G401 (cell line): ENCODE measurements at regions not wholly inside any gene's neighbourhood (a gene's known extent, or its start where the extent isn't known, plus 50 kb on each side); places are given as distances from the start of the nearest gene placed in this dataset.
A peak's percentile ranks its signal among the peaks of the same experiment; 100 is the strongest.
"Not testable (repeated sequence)": the region's sequence is repeated elsewhere in the genome, so short reads cannot be mapped to it uniquely, and the experiment has no call there.

Source experiments
- DNase-seq: peaks from one replicate; pipeline ENCODE4 v3.0.0-alpha.2; 2015; ENCODE audit warnings: low spot score
- in situ Hi-C: cut with HindIII; loops from 2 replicates; pipeline ENCODE4 v1.10.0; 2016; ENCODE audit warnings: low sequenced_read_pairs, mixed read lengths

DNA sequence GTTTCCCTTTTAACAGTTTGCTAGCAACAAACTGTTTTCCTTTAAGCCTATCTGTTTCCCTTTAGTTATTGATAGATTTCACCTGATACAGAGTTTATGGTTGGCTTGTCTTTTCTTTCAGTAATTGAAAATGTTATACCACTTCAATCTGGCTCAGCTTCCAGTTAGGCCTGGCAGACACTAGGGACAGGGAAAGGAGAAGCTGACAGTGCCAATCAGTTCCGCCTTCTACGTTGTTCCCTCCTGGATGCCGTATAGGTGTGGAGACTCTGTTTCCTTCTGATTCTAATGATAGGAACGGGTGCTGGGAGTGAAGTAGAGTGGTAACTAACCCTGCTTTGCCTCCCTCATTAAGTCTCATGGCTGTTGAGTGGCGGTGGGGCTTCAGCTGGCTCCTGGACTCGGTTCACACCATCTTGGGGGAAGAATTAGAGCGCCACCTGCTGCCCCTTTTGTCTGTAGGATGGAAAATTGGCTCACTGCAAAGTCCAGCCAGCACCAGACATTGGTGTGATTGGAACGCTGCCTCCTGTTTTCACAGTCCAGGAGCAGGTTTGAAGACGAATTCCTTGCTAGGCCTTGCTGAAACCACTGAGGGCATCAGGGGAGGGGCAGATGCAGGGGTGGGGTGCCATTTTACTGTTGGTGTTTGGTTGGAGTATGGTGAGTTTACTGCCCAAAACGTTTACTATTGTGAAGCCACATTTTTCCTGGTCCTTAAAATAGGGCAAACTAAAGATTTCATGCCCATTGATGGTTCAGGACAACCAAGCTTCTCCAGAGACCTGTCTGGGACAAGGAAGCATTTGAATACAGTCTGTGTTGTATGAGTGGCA lies 1729.5 kb downstream of the GRIK2 start:
- in situ Hi-C loops = no loop called here
- DNase-seq = peak; percentile 67

DNA sequence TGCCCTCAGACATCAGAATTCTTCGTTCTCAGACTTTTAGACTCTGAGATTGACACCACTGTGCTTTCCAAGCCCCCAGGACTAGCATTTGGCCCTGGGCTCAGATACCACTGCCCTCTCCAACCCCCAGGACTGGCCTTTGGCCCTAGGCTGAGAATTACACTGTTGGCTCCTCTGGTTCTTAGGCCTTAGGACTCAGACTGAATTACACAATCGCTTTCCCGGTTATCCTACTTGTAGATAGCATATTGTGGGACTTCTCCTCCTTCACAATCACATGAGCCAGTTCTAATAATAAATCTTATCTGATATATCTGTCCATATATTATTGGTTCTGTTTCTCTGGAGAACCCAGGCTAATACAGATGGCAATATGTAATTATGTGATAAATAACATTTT lies 1725.5 kb downstream of the GRIK2 start:
- in situ Hi-C loops = no loop called here
- no peak for DNase-seq

DNA sequence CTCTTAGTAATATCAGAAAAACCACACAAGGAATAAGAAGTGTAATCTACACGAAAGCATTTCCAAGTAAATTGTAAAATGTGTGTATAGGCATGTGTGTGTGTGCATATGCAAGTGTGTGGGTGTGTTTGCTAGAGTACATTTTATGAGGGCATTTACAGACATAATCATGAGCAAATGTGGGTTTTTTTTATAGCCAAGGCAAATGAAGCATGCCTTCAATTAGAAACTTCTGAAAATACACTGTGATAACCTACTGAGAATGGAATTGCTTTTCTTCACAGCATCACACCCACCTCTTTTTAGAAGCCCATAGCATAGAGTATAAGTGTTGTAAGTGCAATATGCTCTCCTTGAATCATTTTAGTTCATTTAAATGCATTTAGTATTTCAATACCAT lies 1721.1 kb downstream of the GRIK2 start:
- in situ Hi-C loops = no loop called here
- no peak for DNase-seq

DNA sequence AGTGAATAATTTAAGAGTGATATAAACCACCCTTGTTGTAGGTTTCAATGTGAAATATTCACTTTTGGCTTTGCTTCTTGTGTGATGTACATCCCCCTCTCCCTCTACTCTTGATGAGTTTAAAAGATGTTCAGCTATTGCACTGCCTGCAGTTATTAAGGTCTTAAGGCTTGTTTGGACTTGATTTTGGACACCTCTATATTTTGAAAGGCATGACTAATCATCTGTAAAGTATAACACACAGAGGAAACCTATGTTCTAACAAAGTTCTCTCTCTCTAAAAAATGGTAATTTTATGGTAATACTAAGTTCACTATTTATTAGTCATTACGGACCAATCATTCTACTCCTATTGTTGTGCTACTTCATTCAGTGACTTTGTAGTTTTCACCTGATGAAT lies 1719.9 kb downstream of the GRIK2 start:
- in situ Hi-C loops = no loop called here
- no peak for DNase-seq

DNA sequence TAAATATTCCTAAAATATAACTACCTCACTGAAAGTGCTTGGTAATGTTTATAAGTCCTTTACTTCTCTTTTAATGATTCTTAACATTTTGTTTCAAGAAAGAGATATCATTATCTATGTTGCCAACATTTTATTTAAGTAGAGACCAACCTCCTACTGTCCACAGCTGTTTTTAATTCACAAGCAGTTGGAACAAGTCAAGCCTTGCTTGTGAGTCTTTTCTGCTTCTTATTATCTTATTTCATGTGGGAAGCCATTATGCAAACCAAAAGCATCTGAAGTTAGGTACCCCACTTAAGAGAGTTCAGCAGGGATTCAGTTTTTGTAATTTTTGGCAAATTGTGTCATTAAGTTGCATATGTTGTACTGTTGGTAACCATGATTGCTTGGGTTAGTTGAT lies 1714.5 kb downstream of the GRIK2 start:
- no peak for DNase-seq
- in situ Hi-C loops = no loop called here

DNA sequence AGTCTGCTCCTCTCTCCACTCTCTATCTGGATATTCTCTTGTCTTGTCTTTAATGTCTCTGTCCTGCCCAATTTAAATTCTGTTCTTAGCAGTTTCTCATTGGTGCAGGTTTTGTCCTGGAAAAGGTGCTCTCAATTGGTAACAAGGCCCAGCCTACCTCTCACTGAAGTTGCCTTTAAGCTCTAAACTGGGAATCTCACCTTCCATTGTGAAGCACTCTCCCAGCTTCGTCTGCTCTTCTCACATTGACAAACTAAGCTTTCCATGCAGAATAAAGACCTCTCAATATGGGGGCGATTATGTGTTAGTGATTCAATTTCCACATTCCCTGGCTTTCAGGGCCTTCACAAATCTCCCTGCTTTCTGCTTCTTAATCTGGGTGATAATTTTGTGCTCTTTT lies 1712.2 kb downstream of the GRIK2 start:
- DNase-seq = no peak
- in situ Hi-C loops = no loop called here

DNA sequence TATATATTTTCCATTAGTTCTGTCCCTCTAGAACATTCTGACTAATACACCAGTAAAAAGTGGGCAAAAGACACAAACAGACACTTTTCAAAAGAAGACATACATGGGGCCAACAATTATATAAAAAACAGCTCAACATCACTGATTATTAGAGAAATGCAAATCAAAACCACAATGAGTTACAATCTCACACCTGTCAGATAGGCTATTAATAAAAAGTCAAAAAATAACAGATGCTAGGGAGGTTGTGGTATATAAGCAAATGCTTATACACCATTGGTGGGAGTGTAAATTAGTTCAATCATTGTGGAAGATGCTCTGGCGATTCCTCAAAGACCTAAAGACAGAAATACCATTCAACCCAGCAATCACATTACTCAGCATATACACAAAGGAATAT lies 1707.8 kb downstream of the GRIK2 start:
- in situ Hi-C loops = no loop called here
- DNase-seq = no peak

DNA sequence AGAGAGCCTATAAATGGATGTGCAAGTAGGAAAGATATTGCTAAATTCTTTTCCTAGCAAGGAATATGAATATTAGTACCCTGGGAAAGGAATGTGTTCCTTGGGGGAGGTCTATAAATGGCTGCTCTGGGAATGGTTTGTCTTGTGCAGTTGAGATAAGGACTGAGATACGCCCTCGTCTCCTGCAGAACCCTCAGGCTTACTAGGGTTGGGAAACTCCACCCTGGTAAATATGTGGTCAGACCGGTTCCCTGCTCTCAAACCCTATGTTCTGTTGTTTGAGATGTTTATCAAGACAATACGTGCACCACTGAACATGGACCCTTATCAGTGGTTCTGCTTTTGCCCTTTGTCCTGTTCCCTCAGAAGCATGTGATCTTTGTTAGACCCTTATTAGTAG lies 1698.9 kb downstream of the GRIK2 start:
- in situ Hi-C loops, DNase-seq: not testable (repeated sequence)

DNA sequence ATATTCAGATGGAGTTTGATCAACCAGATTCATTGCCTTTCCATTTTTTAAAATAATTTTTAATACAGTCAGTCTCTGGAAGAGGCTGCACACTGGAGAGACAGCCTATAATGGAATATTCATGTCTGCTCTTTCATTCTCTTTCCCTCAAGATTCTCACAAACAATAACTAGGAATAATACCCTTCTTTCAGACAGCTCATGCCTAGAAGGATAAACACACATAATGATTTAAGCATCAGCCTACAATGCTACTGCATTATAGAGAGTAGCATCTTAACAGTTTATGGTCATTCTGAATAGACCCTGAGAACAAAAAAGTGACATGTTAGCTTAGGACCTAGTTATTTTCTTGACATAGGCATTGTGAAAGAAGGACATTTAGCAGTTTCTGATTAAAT lies 1692.3 kb downstream of the GRIK2 start:
- DNase-seq = no peak
- in situ Hi-C loops = no loop called here

DNA sequence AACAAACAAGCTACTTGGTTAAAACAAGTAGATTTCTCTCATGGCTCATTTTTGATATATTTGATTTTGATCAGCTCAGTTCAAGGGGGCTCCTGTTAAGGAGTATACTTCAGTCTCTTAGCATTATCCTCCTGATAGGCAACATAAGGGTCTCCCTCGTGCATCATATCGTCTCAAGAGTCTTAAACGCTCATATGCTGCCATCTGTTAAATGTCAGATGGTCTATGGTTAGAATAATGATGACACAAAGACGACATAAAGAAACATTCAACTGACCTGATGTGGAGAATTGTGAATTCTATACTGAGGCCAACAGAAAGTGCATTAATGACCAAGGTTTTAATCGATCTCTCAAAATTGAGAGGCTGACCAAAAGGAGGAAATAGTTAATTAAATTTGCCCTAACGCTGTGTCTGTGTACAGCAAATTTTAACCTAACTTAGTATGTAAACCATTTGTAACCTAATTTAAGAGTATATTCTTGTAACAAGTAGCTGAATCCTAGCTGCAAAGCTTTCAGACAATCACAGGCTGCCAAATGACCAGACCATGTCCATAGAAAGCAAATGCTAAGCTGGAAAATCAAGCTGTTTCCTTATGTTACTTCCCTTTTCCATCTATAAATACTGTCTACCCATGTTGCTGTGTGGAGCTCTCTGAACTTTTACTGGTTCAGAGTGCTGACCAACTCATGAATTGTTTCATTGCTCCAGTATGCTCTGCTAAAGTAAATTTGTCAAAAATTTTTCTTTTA lies 1688.5 kb downstream of the GRIK2 start:
- no peak for DNase-seq
- in situ Hi-C loops = no loop called here

DNA sequence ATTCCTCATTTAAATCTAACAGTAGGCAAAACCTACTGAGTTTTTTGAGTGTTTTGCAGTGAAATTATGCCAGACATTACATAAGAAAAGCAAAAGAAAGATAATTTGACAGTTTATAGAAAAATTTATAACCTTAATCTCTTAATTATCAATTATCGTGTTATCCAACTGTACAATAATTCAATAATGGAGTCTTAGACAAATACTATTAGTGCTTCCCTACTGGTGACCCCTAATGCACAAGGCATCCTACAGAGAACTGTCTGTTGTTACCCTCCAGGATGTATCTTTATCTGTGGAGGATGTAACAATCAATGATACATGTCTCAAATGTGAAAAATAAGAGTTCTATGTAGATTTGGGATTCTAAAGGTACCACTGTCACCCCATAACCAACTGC lies 1687.6 kb downstream of the GRIK2 start:
- in situ Hi-C loops = no loop called here
- no peak for DNase-seq

DNA sequence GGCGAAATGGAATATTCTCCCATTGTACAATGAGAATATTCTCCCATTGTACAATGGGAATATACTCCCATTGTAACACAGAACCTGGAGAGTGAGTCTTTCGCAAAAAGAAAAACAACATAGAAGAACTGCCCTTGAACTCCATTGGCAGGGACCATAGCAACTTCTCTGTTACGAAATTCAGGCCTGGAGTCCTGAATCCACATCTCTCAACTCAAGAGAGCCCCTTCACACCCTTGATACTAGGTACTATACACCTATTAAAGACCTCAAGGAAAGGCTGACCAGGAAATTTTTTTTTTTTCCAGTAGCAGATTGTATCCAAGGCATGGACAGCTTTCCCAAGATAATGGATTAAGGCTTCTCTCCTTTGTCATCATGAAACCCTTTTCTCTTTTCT lies 1687.0 kb downstream of the GRIK2 start:
- DNase-seq = no peak
- in situ Hi-C loops = no loop called here

DNA sequence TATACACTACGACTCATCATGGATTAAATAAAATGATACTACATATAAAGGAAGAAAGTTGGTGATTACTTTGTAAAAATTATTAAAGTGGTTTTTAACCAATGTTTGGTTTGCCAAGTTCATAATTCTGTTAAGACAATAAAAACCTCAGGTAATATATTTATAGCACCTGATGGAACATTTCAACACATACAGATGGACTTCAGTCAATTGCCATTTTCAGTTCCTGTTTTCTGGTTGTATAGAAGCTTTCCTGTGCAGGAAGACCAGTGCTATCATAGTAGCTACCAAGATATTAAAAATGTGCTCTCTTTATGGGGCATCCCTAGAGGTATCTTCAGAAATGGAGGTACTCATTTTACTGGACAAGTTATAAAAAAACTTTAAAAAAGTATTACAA lies 1686.4 kb downstream of the GRIK2 start:
- no peak for DNase-seq
- in situ Hi-C loops = no loop called here

DNA sequence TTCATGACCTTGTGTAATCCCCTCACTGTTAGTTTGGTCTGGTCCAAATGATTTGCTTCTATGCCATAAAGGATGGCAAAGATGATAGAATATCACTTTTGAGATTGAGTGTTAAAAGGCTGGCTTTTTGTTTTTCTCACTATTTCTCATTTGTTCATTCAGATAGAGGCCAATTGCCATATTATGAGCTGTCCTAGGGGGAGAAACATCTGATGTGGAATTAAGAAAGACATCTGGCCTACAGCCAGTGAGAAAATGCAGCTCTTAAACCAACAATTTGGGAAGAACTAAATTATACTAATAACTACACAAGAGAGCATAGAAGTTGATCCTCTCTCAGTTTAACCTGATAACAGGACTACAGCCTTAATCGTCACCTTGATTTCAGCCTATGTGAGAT lies 1668.6 kb downstream of the GRIK2 start:
- no peak for DNase-seq
- in situ Hi-C loops = no loop called here

DNA sequence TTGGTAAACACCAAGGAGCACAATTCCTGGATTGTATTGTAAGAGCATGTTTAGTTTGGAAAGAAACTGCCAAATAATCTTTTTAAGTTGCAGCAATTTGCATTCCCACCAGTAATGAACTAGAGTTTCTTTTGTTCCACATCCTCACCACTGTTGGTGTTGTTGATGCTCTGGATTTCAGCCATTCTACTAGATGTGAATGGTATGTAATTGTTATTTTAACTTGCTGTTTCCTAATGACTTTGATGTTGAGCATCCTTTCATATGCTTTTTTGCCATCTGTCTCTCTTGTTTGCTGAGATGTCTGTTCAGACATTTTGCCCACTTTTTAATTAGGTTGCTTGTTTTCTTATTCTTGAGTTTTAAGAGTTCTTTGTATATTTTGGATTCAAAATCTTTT lies 1654.1 kb downstream of the GRIK2 start:
- no peak for DNase-seq
- in situ Hi-C loops = no loop called here

DNA sequence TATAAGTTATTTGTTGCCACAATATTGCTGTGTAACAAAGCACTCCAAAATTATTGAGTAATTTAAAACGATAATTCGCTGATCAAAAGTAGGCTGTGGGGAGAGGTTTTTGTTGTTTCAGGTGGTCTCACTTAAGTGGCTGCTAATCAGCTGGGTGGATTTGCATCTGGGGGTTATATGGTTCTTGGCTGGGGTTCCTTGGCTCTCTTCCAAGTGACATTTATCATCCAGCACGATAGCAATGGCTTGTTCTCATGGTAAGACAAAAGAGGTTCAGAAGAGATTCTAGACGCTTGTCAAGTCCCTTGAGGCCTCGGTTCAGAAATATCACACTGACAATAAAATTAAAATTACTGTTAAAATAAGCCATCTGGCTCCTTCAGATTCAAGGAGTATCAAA lies 1648.8 kb downstream of the GRIK2 start:
- DNase-seq = no peak
- in situ Hi-C loops = no loop called here

DNA sequence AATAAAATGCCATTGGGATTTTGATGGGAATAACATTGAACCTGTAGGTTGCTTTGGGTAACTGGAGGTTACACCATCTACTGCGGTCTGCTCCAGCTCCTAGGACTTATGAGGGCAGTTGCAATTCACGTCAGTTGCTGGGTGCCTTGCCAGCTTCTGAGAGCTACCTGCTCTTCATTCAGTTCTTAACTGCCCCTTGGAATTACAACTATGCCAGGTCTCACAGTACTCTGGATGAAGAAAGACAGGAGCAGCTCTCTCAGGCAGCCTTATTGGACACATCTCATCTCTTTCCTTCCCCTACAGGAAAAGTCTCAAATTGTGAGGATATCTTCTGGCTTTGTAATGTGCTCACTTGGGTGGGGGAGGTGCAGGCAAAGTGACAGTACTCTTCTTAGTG lies 1643.3 kb downstream of the GRIK2 start:
- in situ Hi-C loops = no loop called here
- no peak for DNase-seq

DNA sequence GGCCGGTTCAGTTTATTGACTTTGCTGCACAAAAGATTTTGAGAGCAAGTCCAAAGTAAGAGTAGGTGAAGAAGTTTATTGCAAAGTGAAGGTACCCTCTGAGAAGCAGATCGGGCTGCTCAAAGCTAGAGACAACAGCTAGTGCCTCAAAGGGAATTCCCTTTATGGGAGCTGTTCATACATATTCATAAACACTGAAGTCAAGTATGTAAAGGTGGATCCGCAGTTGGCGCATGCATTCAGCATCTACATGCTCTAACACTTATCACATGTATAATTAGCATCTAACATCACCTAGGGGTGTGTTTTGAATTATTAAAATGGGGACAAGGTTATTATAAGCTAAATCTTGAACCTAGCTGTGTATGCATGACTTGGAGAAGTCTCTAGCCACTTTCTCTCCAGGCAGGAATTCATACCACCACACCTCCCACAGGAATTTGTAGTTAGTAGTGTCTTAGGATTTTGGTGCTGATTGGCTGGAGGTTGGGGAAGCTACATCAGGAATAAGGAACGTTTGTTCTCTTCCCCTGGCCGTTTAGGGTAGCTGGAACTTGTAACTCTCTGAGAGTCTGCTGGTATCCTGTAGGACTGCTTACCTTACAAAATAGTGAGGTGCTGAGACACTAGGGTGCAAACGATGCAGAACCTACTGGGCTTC lies 1633.9 kb downstream of the GRIK2 start:
- DNase-seq = no peak
- in situ Hi-C loops = no loop called here

DNA sequence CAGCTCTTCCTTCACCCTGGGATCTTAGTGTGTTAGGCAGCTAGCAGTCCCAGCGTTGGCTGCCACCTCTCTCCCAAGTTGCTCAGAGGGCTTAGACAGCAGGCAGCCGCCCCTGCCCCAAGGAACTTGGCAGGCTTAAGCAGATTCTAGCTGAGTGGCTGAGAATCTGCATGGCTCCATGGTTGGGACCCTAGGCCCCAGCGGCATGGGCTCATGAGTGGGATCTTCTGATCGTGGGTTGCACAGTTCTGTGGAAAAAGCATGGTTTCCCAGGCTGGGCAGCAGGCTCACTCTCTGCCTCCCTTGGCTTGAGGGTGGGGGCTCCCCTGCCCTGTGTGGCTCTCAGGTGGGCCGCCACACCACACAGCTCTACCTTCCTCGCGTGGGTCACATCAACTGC lies 1624.9 kb downstream of the GRIK2 start:
- in situ Hi-C loops = no loop called here
- DNase-seq = no peak

DNA sequence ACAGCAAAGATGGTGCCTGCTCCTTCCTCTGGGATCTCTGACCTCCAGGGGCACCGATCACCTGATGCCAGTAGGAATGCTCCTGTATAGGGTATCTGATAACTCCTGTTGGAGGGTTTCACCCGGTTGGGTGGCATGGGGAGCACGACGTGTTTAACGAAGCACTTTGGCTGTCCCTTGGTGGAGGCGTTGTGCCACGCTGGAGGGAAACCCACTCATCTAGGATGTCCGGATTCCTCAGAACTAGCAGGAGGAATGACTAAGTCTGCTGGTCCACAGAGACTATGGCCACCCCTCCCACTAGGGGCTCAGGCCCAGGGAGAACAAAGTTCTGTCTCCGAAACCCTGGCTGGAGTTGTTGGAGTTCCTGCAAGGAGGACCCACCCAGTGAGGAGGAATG lies 1624.4 kb downstream of the GRIK2 start:
- no peak for DNase-seq
- in situ Hi-C loops = no loop called here
